ENCODE measurements at regions not wholly inside any gene's neighbourhood (a gene's known extent, or its start where the extent isn't known, plus 50 kb on each side); places are given as distances from the start of the nearest gene placed in this dataset.

DNA sequence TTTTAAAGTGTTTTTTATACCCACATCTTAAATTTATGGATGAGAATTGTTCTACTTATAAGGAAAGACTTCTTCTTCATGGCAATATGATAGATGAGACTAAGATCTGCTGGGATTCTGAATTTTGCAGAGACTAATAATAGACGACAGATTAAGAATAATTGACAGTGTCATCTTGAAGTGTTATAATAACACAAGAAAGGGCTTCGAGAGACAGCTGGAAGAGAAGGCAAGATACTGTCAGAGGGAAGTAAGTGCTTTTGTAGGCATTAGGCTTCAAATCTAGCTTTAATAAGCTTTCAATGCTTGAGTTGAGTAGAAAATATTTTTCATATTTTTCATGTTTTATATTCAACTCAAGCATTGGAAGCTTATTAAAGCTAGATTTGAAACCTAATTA, 797.6 kb upstream of the PABPC4L start:
- H3K36me3 ChIP-seq (ENCODE audit: insufficient read depth, low read length), result no peaks in the 10 kb centered on the region
- TF ChIP-seq, protein P1, sequence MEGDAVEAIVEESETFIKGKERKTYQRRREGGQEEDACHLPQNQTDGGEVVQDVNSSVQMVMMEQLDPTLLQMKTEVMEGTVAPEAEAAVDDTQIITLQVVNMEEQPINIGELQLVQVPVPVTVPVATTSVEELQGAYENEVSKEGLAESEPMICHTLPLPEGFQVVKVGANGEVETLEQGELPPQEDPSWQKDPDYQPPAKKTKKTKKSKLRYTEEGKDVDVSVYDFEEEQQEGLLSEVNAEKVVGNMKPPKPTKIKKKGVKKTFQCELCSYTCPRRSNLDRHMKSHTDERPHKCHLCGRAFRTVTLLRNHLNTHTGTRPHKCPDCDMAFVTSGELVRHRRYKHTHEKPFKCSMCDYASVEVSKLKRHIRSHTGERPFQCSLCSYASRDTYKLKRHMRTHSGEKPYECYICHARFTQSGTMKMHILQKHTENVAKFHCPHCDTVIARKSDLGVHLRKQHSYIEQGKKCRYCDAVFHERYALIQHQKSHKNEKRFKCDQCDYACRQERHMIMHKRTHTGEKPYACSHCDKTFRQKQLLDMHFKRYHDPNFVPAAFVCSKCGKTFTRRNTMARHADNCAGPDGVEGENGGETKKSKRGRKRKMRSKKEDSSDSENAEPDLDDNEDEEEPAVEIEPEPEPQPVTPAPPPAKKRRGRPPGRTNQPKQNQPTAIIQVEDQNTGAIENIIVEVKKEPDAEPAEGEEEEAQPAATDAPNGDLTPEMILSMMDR (IDR thresholded peaks at IDR 0.05; ENCODE audit: extremely low read depth, low read depth, low read length), result no peak
- no peak for DNase-seq (ENCODE audit: insufficient read length, low spot score, missing footprints)
- no peaks in the 10 kb centered on the region for H4K20me1 ChIP-seq (ENCODE audit: insufficient read depth, low read length)
- no peaks in the 10 kb centered on the region for H3K27me3 ChIP-seq (ENCODE audit: insufficient read depth, low read length)
- H3K79me2 ChIP-seq (ENCODE audit: insufficient read depth, low read length), result no peaks in the 10 kb centered on the region
- no peak overlapping the region for H3K4me3 ChIP-seq (ENCODE audit: insufficient read depth, low read length)
- H3K4me2 ChIP-seq (ENCODE audit: insufficient read depth, low read length), result no peak overlapping the region
- no peak overlapping the region for H2AFZ ChIP-seq (ENCODE audit: low read length)
- H3K4me1 ChIP-seq (ENCODE audit: insufficient read depth, low read length), result no peaks in the 10 kb centered on the region
- no peaks in the 10 kb centered on the region for H3K9me3 ChIP-seq (ENCODE audit: low read depth, low read length)
- no peak overlapping the region for H3K27ac ChIP-seq (ENCODE audit: low read depth, low read length)

DNA sequence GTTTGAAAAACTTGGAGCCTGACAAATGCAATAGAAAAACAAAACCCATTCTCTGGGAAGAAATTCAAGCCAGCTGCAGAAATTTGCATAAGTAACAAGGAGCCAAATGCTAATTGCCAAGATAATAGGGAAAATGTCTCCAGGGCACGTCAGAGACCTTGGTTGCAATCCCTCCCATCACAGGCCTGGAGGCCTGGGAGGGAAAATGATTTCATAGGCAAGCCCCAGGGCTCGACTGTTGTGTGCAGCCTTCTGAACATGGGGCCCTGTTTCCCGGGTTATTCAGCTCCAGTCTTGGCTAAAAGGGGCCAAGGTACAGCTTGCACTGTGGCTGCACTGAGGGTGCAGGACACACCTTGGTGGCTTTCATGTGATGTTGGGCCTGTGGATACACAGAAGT, 760.4 kb upstream of the PABPC4L start:
- no peak for DNase-seq (ENCODE audit: insufficient read length, low spot score, missing footprints)
- Histone ChIP-seq H3K79me2 (ENCODE audit: insufficient read depth, low read length) (no peaks in the 10 kb centered on the region), H3K27ac (ENCODE audit: low read depth, low read length) (no peak overlapping the region), H3K9me3 (ENCODE audit: low read depth, low read length) (no peaks in the 10 kb centered on the region), H3K4me1 (ENCODE audit: insufficient read depth, low read length) (no peaks in the 10 kb centered on the region), H3K4me2 (ENCODE audit: insufficient read depth, low read length) (no peak overlapping the region), H2AFZ (ENCODE audit: low read length) (no peak overlapping the region), H3K4me3 (ENCODE audit: insufficient read depth, low read length) (no peak overlapping the region), H3K36me3 (ENCODE audit: insufficient read depth, low read length) (no peaks in the 10 kb centered on the region), H4K20me1 (ENCODE audit: insufficient read depth, low read length) (no peaks in the 10 kb centered on the region), H3K27me3 (ENCODE audit: insufficient read depth, low read length) (no peaks in the 10 kb centered on the region)
- TF ChIP-seq, protein P1 (IDR thresholded peaks at IDR 0.05; ENCODE audit: extremely low read depth, low read depth, low read length), result no peak

DNA sequence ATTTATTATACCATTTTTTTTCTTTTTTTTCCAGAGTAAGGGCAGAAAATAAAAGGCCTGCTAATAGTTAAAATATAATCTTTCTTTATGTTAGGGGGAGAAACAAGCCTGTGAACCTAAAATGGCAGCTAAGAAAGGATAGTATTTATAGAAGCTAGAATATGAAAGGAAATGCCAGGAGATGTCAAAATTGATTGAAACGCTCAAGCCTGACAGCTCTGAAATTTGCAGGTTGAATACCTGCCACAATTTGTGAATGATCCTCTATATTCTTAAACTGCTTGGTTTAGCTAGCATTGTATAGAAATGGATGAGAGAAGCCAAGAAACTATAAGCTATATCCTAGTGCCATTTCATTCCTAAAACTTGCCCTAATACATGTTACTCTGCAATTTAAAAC, 757.3 kb upstream of the PABPC4L start:
- H4K20me1 ChIP-seq (ENCODE audit: insufficient read depth, low read length), result no peaks in the 10 kb centered on the region
- TF ChIP-seq, protein P1 (IDR thresholded peaks at IDR 0.05; ENCODE audit: extremely low read depth, low read depth, low read length), result no peak
- H3K27me3 ChIP-seq (ENCODE audit: insufficient read depth, low read length), result no peaks in the 10 kb centered on the region

DNA sequence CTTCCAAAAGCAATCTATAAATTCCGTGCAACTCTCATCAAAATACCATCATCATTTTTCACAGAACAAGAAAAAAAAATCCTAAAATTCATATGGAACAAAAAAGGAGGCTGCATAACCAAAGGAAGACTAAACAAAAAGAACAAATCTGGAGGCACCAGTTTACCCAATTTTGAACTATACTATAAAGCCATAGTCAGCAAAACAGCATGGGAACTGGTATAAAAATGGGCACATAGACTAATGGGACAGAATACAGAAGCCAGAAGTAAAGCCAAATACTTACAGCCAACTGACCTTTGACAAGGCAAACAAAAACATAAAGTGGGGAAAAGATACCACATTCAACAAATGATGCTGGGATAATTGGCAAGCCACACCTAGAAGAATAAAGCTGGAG, 753.5 kb upstream of the PABPC4L start:
- H2AFZ ChIP-seq (ENCODE audit: low read length), result no peak overlapping the region
- TF ChIP-seq, protein P1 (IDR thresholded peaks at IDR 0.05; ENCODE audit: extremely low read depth, low read depth, low read length), result no peak
- DNase-seq (ENCODE audit: insufficient read length, low spot score, missing footprints), result no peak

More for the DNA sequence above, 757.3 kb upstream of the PABPC4L start:
- no peak overlapping the region for H3K4me2 ChIP-seq (ENCODE audit: insufficient read depth, low read length)
- no peak overlapping the region for H2AFZ ChIP-seq (ENCODE audit: low read length)
- H3K9me3 ChIP-seq (ENCODE audit: low read depth, low read length), result no peaks in the 10 kb centered on the region
- H3K4me1 ChIP-seq (ENCODE audit: insufficient read depth, low read length), result no peaks in the 10 kb centered on the region
- no peaks in the 10 kb centered on the region for H3K36me3 ChIP-seq (ENCODE audit: insufficient read depth, low read length)
- no peak for DNase-seq (ENCODE audit: insufficient read length, low spot score, missing footprints)
- H3K4me3 ChIP-seq (ENCODE audit: insufficient read depth, low read length), result no peak overlapping the region
- no peaks in the 10 kb centered on the region for H3K79me2 ChIP-seq (ENCODE audit: insufficient read depth, low read length)
- H3K27ac ChIP-seq (ENCODE audit: low read depth, low read length), result no peak overlapping the region

More for the DNA sequence above, 753.5 kb upstream of the PABPC4L start:
- H3K27ac ChIP-seq (ENCODE audit: low read depth, low read length), result no peak overlapping the region
- no peak overlapping the region for H3K4me2 ChIP-seq (ENCODE audit: insufficient read depth, low read length)
- H3K36me3 ChIP-seq (ENCODE audit: insufficient read depth, low read length), result no peaks in the 10 kb centered on the region
- H4K20me1 ChIP-seq (ENCODE audit: insufficient read depth, low read length), result no peaks in the 10 kb centered on the region
- no peaks in the 10 kb centered on the region for H3K27me3 ChIP-seq (ENCODE audit: insufficient read depth, low read length)
- H3K4me1 ChIP-seq (ENCODE audit: insufficient read depth, low read length), result no peaks in the 10 kb centered on the region
- H3K9me3 ChIP-seq (ENCODE audit: low read depth, low read length), result no peaks in the 10 kb centered on the region
- H3K4me3 ChIP-seq (ENCODE audit: insufficient read depth, low read length), result no peak overlapping the region
- no peaks in the 10 kb centered on the region for H3K79me2 ChIP-seq (ENCODE audit: insufficient read depth, low read length)

All from osteoblast (primary cell).